HepG2 (cell line): ENCODE measurements at regions not wholly inside any gene's neighbourhood (a gene's known extent, or its start where the extent isn't known, plus 50 kb on each side); places are given as distances from the start of the nearest gene placed in this dataset.

Source experiments
- BRD4 ChIP-seq: sonication (generic); formaldehyde crosslinking; IDR thresholded peaks from 2 replicates; pipeline ENCODE4 v1.4.0; 2020; ENCODE audit warnings: missing genetic modification reagents
- CAMTA2 ChIP-seq: sonication (generic); formaldehyde crosslinking; IDR thresholded peaks from 2 replicates; pipeline ENCODE4 v1.4.0; 2020; ENCODE audit warnings: mild to moderate bottlenecking, missing genetic modification reagents, borderline replicate concordance
- RNF219 ChIP-seq: sonication (generic); formaldehyde crosslinking; IDR thresholded peaks from 2 replicates; pipeline ENCODE4 v1.5.0; 2020; ENCODE audit warnings: mild to moderate bottlenecking, missing genetic modification reagents
- ZFP91 ChIP-seq: sonication (generic); formaldehyde crosslinking; IDR thresholded peaks from 2 replicates; pipeline ENCODE4 v1.9.0; 2022; ENCODE audit warnings: missing genetic modification reagents, mild to moderate bottlenecking, borderline replicate concordance
- ZNF317 ChIP-seq: sonication (generic); formaldehyde crosslinking; IDR thresholded peaks from 2 replicates; pipeline ENCODE4 v1.5.0; 2020; ENCODE audit warnings: mild to moderate bottlenecking, missing genetic modification reagents
- ZNF563 ChIP-seq: sonication (generic); formaldehyde crosslinking; IDR thresholded peaks from 2 replicates; pipeline ENCODE4 v1.8.0; 2022; ENCODE audit warnings: mild to moderate bottlenecking, moderate library complexity, missing genetic modification reagents

- TF ChIP-seq ZNF563 (CRISPR knock-in tag) (no peak), ZNF317 (CRISPR knock-in tag) (no peak), BRD4 (no peak), CAMTA2 (no peak), ZFP91 (CRISPR knock-in tag) (no peak), RNF219 (CRISPR knock-in tag) (no peak)
These were observed 72.7 kb upstream of the SLC25A48 start for GRCh38 chr5:135761746-135762145.
